Endothelial cell of umbilical vein (primary cell): ENCODE measurements at regions not wholly inside any gene's neighbourhood (a gene's known extent, or its start where the extent isn't known, plus 50 kb on each side); places are given as distances from the start of the nearest gene placed in this dataset.

Experiments
- BruUV-seq: library from RNA; stranded (reverse); fragments of 400-500 nt; replicated peaks from 2 replicates; lab custom pipeline; 2021; lab: Mats Ljungman, UMichigan
- CTCF ChIA-PET: fragments of 300-600, 350-600 bp; sonication (Branson Sonifier 250); formaldehyde crosslinking; loops from one replicate; lab custom pipeline; 2021; ENCODE audit warnings: antibody characterized with exemption, inconsistent platforms; lab: Charles Lee
- POLR2A ChIA-PET: fragments of 300-600, 350-600 bp; sonication (Branson Sonifier 250); formaldehyde crosslinking; loops from one replicate; lab custom pipeline; 2021; ENCODE audit warnings: antibody characterized with exemption, inconsistent platforms; lab: Charles Lee
- DNase-seq: peaks from one replicate; pipeline ENCODE4 v3.0.0-alpha.2; 2011; ENCODE audit warnings: low read depth, low spot score
- FAIRE-seq: peaks from 2 replicates; lab custom pipeline; 2011; peaks lifted over from hg19 to GRCh38; lab: Jason Lieb, UNC
- H2AFZ ChIP-seq: 2 replicates; pipeline ENCODE4 v1.6.0; 2012; ENCODE audit warnings: low read depth, low read length, control low read depth, inconsistent platforms
- H3K27ac ChIP-seq: 2 replicates; pipeline ENCODE4 v1.5.1; 2011; ENCODE audit warnings: low read depth, mild to moderate bottlenecking, control low read depth, low read length, moderate library complexity; ENCODE audit not compliant: insufficient read depth
- H3K27me3 ChIP-seq, 2 experiments: 2 replicates each; pipeline versions ENCODE4 v1.6.0 to v1.6.1; 2011; ENCODE audit warnings: low read length in 2 of 2, mixed read lengths in 1 of 2; ENCODE audit not compliant: control insufficient read depth in 2 of 2, insufficient read depth in 2 of 2
- H3K36me3 ChIP-seq, 2 experiments: 2 replicates in 1 of 2; 3 replicates in 1 of 2; pipeline ENCODE4 v1.5.1; 2011; ENCODE audit warnings: low read length in 2 of 2, mild to moderate bottlenecking in 1 of 2, moderate library complexity in 1 of 2; ENCODE audit not compliant: control insufficient read depth in 2 of 2, insufficient read depth in 2 of 2; ENCODE audit errors: extremely low read depth in 1 of 2
- H3K4me1 ChIP-seq: 3 replicates; pipeline ENCODE4 v1.5.1; 2011; ENCODE audit warnings: mild to moderate bottlenecking, low read length; ENCODE audit not compliant: control insufficient read depth, insufficient read depth; ENCODE audit errors: extremely low read depth
- H3K4me2 ChIP-seq: 2 replicates; pipeline ENCODE4 v1.6.1; 2011; ENCODE audit warnings: low read length, control low read depth, mixed read lengths; ENCODE audit not compliant: insufficient read depth
- H3K4me3 ChIP-seq, 3 experiments: fragments of 200-600 bp in 1 of 3; sonication (generic), shearing (Covaris generic) in 1 of 3; replicated peaks in 1 of 3; 2 replicates each; pipeline ENCODE4 v1.5.1; 2011 to 2016; ENCODE audit warnings: control low read depth in 3 of 3, low read length in 3 of 3, mild to moderate bottlenecking in 2 of 3, inconsistent platforms in 1 of 3, low read depth in 1 of 3, moderate library complexity in 1 of 3; ENCODE audit not compliant: insufficient read depth in 1 of 3
- H3K79me2 ChIP-seq: 2 replicates; pipeline ENCODE4 v1.6.0; 2012; ENCODE audit warnings: low read length, inconsistent platforms; ENCODE audit not compliant: control insufficient read depth, insufficient read depth
- H3K9ac ChIP-seq: replicated peaks from 2 replicates; pipeline ENCODE3; 2011; ENCODE audit warnings: low read length, control low read depth; ENCODE audit not compliant: insufficient read depth; ENCODE audit errors: extremely low read depth
- H3K9me1 ChIP-seq: replicated peaks from 3 replicates; pipeline ENCODE4 v1.6.0; 2011; ENCODE audit warnings: mild to moderate bottlenecking, low read length; ENCODE audit not compliant: control insufficient read depth, insufficient read depth; ENCODE audit errors: extremely low read depth
- H3K9me3 ChIP-seq: replicated peaks from 2 replicates; pipeline ENCODE4 v1.5.1; 2012; ENCODE audit warnings: low read length, inconsistent platforms; ENCODE audit not compliant: control insufficient read depth, insufficient read depth
- H4K20me1 ChIP-seq: replicated peaks from 2 replicates; pipeline ENCODE3; 2011; ENCODE audit warnings: mild to moderate bottlenecking, low read length; ENCODE audit not compliant: control insufficient read depth, insufficient read depth; ENCODE audit errors: extremely low read depth
- CTCF ChIP-seq, 2 donors: IDR thresholded peaks; 1 replicate in 1 of 2; 2 replicates in 1 of 2; pipeline ENCODE4 v1.5.1; 2011; ENCODE audit warnings: low read length in 2 of 2, mild to moderate bottlenecking in 2 of 2, moderate library complexity in 2 of 2, control low read depth in 1 of 2, inconsistent platforms in 1 of 2, low read depth in 1 of 2; ENCODE audit not compliant: insufficient read depth in 1 of 2; ENCODE audit errors: extremely low read depth in 1 of 2
- EZH2 ChIP-seq: IDR thresholded peaks from 2 replicates; pipeline ENCODE4 v1.6.1; 2012; ENCODE audit warnings: borderline replicate concordance, low read depth, mild to moderate bottlenecking, moderate library complexity, low read length, inconsistent platforms; ENCODE audit not compliant: severe bottlenecking
- FOS ChIP-seq: IDR thresholded peaks from 2 replicates; pipeline ENCODE4 v1.6.1; 2011; ENCODE audit warnings: mild to moderate bottlenecking, low read length, moderate library complexity, borderline replicate concordance; ENCODE audit not compliant: insufficient read depth
- GATA2 ChIP-seq: IDR thresholded peaks from 2 replicates; pipeline ENCODE4 v1.7.0; 2011; ENCODE audit warnings: low read depth, mild to moderate bottlenecking, moderate library complexity, mixed read lengths, low read length; ENCODE audit not compliant: insufficient read length, insufficient read depth
- JUN ChIP-seq: IDR thresholded peaks from 2 replicates; pipeline ENCODE4 v1.6.1; 2011; ENCODE audit warnings: borderline replicate concordance, low read depth; ENCODE audit not compliant: insufficient read length, insufficient read depth
- MAX ChIP-seq: IDR thresholded peaks from 2 replicates; pipeline ENCODE4 v1.6.1; 2011; ENCODE audit not compliant: insufficient read depth, insufficient read length
- MYC ChIP-seq: IDR thresholded peaks from one replicate; pipeline ENCODE4 v1.6.1; 2011; ENCODE audit warnings: mild to moderate bottlenecking, low read depth, low read length
- POLR2A ChIP-seq: IDR thresholded peaks from 2 replicates; pipeline ENCODE4 v1.6.1; 2012; ENCODE audit warnings: low read depth, mild to moderate bottlenecking, control low read depth, low read length
- POLR2AphosphoS5 ChIP-seq: IDR thresholded peaks from 2 replicates; pipeline ENCODE4 v1.6.1; 2012; ENCODE audit warnings: low read depth, mild to moderate bottlenecking, control low read depth, low read length, moderate library complexity; ENCODE audit not compliant: insufficient read depth
- dilution Hi-C: fragments of 300-500 bp; cut with MboI; formaldehyde crosslinking; loops from one replicate; pipeline ENCODE4 v1.15.0; 2019; ENCODE audit warnings: low sequenced_read_pairs; ENCODE audit not compliant: extremely low pct_ligation_motif_present
- intact Hi-C: fragments of 100-400 bp; cut with micrococcal nuclease; formaldehyde crosslinking; loops from one replicate; pipeline ENCODE4 v1.10.0; 2022

- intact Hi-C loops (no loop called here), dilution Hi-C loops (no loop called here)
- ChIA-PET CTCF (no interaction called here), POLR2A (no interaction called here)
- peaks cover 1% of the 10 kb centered on the region for H3K4me1 ChIP-seq
- no peak for TF ChIP-seq MAX
- no peak for TF ChIP-seq POLR2AphosphoS5
- TF ChIP-seq EZH2: no peak
- no peak for TF ChIP-seq GATA2
- no peak for TF ChIP-seq POLR2A
- no peak for TF ChIP-seq CTCF (IDR thresholded peaks at IDR 0.05; ENCODE audit: extremely low read depth in 1 of 2, insufficient read depth in 1 of 2, low read depth in 1 of 2, low read length in 2 of 2)
- no peak for TF ChIP-seq JUN
- TF ChIP-seq MYC: no peak
- no peak for TF ChIP-seq FOS
- no peaks in the 10 kb centered on the region for H4K20me1 ChIP-seq
- no peaks in the 10 kb centered on the region for H3K79me2 ChIP-seq
- H3K9me3 ChIP-seq: no peaks in the 10 kb centered on the region
- H3K4me2 ChIP-seq: no peak overlapping the region
- no peaks in the 10 kb centered on the region for H3K36me3 ChIP-seq
- no TSS peak for BruUV-seq
- H3K4me3 ChIP-seq: no peak overlapping the region
- no peak overlapping the region for H3K27ac ChIP-seq
- FAIRE-seq (no peak), DNase-seq (no peak)
- no peak overlapping the region for H2AFZ ChIP-seq
- H3K27me3 ChIP-seq: peaks cover 13 to 30% of the 10 kb centered on the region in 2 experiments
- H3K9ac ChIP-seq: no peak overlapping the region
- no peaks in the 10 kb centered on the region for H3K9me1 ChIP-seq
Observed at GRCh38 chr13:44283600-44283999, 90.0 kb upstream of the SERP2 start.
